ENCODE measurements at regions not wholly inside any gene's neighbourhood (a gene's known extent, or its start where the extent isn't known, plus 50 kb on each side); places are given as distances from the start of the nearest gene placed in this dataset.

DNA sequence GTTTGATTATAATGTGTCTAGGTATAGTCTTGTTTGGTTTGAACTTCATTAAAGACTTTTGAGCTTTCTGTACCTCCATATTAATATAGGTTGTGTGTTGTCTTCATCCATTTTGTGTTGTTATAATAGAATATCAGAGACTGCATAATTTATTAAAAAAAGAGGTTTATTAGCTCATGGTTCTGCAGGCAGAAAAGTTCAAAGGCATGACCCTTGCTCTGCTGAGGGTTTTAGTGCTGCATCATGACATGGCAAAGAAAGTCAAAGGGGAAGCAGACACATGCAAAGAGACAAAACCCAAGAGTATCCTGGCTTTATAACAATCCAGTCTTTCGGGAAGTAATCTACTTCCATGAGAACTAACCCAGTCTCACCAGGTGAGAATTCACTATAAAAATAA is 358.2 kb downstream of the EDEM1 start:
- Histone ChIP-seq H3K4me3 (no peak overlapping the region), H3K27me3 (replicated peaks; ENCODE audit: insufficient read depth) (no peaks in the 10 kb centered on the region), H3K9me3 (peaks cover 9% of the 10 kb centered on the region), H3K27ac (no peak overlapping the region), H3K36me3 (no peaks in the 10 kb centered on the region), H3K4me1 (ENCODE audit: control insufficient read depth in 1 of 2, low read depth in 2 of 2) (no peaks in the 10 kb centered on the region)
- TF ChIP-seq, protein P1, sequence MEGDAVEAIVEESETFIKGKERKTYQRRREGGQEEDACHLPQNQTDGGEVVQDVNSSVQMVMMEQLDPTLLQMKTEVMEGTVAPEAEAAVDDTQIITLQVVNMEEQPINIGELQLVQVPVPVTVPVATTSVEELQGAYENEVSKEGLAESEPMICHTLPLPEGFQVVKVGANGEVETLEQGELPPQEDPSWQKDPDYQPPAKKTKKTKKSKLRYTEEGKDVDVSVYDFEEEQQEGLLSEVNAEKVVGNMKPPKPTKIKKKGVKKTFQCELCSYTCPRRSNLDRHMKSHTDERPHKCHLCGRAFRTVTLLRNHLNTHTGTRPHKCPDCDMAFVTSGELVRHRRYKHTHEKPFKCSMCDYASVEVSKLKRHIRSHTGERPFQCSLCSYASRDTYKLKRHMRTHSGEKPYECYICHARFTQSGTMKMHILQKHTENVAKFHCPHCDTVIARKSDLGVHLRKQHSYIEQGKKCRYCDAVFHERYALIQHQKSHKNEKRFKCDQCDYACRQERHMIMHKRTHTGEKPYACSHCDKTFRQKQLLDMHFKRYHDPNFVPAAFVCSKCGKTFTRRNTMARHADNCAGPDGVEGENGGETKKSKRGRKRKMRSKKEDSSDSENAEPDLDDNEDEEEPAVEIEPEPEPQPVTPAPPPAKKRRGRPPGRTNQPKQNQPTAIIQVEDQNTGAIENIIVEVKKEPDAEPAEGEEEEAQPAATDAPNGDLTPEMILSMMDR (IDR thresholded peaks at IDR 0.05) = no peak
- DNase-seq (ENCODE audit: low spot score) (no peak), ATAC-seq (ENCODE audit: insufficient number of reproducible peaks, low FRiP score, low read depth) (no peak)

DNA sequence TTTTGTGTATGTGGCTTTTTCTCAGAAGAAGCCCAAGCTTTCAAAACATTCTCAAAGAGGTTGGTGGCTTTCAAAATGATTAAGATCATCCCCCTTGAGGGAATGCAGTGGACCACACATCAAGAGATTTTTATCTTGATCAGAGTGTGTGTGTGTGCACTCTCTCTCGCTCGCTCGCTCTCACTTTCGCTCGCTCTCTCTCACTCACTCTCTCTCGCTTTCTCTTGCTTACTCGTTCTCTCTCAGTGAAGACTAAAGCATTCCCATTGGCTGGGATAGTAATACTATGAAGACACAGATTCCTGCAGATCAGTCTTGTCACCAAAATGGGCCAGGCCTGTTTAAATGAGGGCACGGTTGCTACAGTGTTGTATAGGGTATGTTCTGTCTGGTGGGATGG is 365.7 kb downstream of the EDEM1 start:
- Histone ChIP-seq H3K9me3 (no peaks in the 10 kb centered on the region), H3K4me3 (no peak overlapping the region), H3K36me3 (no peaks in the 10 kb centered on the region), H3K4me1 (ENCODE audit: control insufficient read depth in 1 of 2, low read depth in 2 of 2) (no peaks in the 10 kb centered on the region), H3K27me3 (replicated peaks; ENCODE audit: insufficient read depth) (no peaks in the 10 kb centered on the region), H3K27ac (no peak overlapping the region)
- TF ChIP-seq, protein P1 (IDR thresholded peaks at IDR 0.05) = no peak
- no peak for DNase-seq (ENCODE audit: low spot score)
- no peak for ATAC-seq (ENCODE audit: insufficient number of reproducible peaks, low FRiP score, low read depth)

DNA sequence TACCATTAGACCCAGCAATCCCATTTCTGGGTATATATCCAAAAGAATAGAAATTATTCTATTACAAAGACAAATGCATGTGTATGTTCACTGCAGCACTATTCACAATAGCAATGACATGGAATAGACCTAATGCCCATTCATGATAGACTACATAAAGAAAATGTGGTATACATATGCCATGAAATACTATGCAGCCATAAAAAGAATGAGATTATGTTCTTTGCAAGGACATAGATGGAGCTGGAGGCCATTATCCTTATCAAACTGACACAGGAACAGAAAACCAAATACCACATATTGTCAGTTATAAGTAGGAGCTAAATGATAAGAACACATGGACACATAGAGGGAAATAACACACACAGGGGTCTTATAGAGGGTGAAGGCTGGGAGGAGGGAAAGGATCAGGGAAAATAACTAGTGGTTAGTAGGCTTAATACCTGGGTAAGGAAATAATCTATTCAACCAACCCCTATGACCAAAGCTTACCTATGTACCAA is 366.8 kb downstream of the EDEM1 start:
- no peak for ATAC-seq (ENCODE audit: insufficient number of reproducible peaks, low FRiP score, low read depth)

DNA sequence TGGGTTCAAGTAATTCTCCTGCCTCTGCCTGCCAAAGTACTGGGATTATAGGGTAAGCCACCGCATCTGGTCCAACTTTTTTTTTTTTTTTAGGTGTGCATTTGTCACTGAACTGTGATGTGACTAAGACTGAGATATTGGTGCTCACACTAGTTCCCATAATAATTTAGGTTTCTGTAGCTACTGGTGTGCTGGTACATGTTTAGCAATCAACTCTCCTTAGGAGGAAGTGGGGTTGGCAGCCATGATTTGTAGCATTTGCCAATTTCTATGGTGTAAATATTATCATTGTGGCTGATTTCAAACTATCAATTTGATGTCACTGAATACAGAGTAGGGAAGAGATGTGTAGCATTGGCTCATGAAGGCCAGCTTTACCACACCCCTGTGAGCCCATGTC is 372.7 kb downstream of the EDEM1 start:
- TF ChIP-seq, protein P1 (IDR thresholded peaks at IDR 0.05) = no peak
- Histone ChIP-seq H3K4me3 (no peak overlapping the region), H3K36me3 (no peaks in the 10 kb centered on the region), H3K9me3 (no peaks in the 10 kb centered on the region), H3K4me1 (ENCODE audit: control insufficient read depth in 1 of 2, low read depth in 2 of 2) (no peaks in the 10 kb centered on the region), H3K27ac (no peak overlapping the region), H3K27me3 (replicated peaks; ENCODE audit: insufficient read depth) (no peaks in the 10 kb centered on the region)
- DNase-seq (ENCODE audit: low spot score) (no peak), ATAC-seq (ENCODE audit: insufficient number of reproducible peaks, low FRiP score, low read depth) (no peak)

More for the DNA sequence above, 366.8 kb downstream of the EDEM1 start:
- H3K9me3 ChIP-seq = no peaks in the 10 kb centered on the region
- no peak overlapping the region for H3K27ac ChIP-seq
- TF ChIP-seq, protein P1 (IDR thresholded peaks at IDR 0.05) = no peak
- no peak overlapping the region for H3K4me3 ChIP-seq
- H3K4me1 ChIP-seq (ENCODE audit: control insufficient read depth in 1 of 2, low read depth in 2 of 2) = no peaks in the 10 kb centered on the region
- no peaks in the 10 kb centered on the region for H3K27me3 ChIP-seq (replicated peaks; ENCODE audit: insufficient read depth)
- DNase-seq (ENCODE audit: low spot score) = no peak
- no peaks in the 10 kb centered on the region for H3K36me3 ChIP-seq

DNA sequence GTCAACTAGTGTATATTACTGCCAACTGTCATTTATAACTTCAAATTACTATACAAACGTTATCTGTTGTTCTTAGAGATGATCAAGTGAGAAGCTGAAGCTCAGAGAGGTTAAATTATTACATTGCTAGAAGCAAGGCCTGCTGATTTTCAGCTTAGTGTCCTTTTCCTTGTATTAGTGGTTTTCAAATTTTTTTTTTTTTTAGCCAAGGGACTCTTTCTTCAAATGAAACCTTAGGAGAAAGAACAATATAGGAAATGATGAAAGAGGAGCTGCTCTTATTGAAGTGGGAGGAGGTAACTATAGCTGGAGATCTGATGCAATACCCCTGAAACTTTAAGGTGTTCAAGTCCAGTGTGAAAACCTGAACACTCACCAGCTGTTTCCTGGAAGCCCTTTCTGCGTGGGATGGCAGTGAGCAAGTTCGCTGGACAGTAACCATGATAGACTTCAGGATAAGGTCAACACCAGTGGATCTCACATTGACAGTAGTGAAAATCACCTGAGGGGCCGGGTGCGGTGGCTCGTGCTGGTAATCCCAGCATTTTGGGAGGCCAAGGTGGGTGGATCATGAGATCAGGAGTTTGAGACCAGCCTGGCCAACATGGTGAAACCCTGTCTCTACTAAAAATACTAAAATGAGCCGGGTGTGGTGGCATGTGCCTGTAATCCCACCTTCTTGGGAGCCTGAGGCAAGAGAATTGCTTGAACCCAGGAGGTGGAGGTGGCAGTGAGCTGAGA is 376.2 kb downstream of the EDEM1 start:
- Histone ChIP-seq H3K27me3 (replicated peaks; ENCODE audit: insufficient read depth) (no peaks in the 10 kb centered on the region), H3K4me1 (ENCODE audit: control insufficient read depth in 1 of 2, low read depth in 2 of 2) (no peaks in the 10 kb centered on the region), H3K36me3 (no peaks in the 10 kb centered on the region), H3K4me3 (no peak overlapping the region), H3K27ac (no peak overlapping the region), H3K9me3 (no peaks in the 10 kb centered on the region)
- TF ChIP-seq, protein P1 (IDR thresholded peaks at IDR 0.05) = no peak
- ATAC-seq (ENCODE audit: insufficient number of reproducible peaks, low FRiP score, low read depth) (no peak), DNase-seq (ENCODE audit: low spot score) (no peak)
